Endothelial cell of umbilical vein (primary cell): ENCODE measurements at regions not wholly inside any gene's neighbourhood (a gene's known extent, or its start where the extent isn't known, plus 50 kb on each side); places are given as distances from the start of the nearest gene placed in this dataset.

ENCODE experiments used
- EZH2 ChIP-seq: IDR thresholded peaks from 2 replicates; pipeline ENCODE4 v1.6.1; 2012; ENCODE audit warnings: borderline replicate concordance, low read depth, mild to moderate bottlenecking, moderate library complexity, low read length, inconsistent platforms; ENCODE audit not compliant: severe bottlenecking
- POLR2A ChIP-seq: IDR thresholded peaks from 2 replicates; pipeline ENCODE4 v1.6.1; 2012; ENCODE audit warnings: low read depth, mild to moderate bottlenecking, control low read depth, low read length
- POLR2AphosphoS5 ChIP-seq: IDR thresholded peaks from 2 replicates; pipeline ENCODE4 v1.6.1; 2012; ENCODE audit warnings: low read depth, mild to moderate bottlenecking, control low read depth, low read length, moderate library complexity; ENCODE audit not compliant: insufficient read depth
- TF ChIP-seq, protein P1 (sequence below), 2 donors: IDR thresholded peaks; 1 replicate in 1 of 2; 2 replicates in 1 of 2; pipeline ENCODE4 v1.5.1; 2011; ENCODE audit warnings: low read length in 2 of 2, mild to moderate bottlenecking in 2 of 2, moderate library complexity in 2 of 2, control low read depth in 1 of 2, inconsistent platforms in 1 of 2, low read depth in 1 of 2; ENCODE audit not compliant: insufficient read depth in 1 of 2; ENCODE audit errors: extremely low read depth in 1 of 2

DNA sequence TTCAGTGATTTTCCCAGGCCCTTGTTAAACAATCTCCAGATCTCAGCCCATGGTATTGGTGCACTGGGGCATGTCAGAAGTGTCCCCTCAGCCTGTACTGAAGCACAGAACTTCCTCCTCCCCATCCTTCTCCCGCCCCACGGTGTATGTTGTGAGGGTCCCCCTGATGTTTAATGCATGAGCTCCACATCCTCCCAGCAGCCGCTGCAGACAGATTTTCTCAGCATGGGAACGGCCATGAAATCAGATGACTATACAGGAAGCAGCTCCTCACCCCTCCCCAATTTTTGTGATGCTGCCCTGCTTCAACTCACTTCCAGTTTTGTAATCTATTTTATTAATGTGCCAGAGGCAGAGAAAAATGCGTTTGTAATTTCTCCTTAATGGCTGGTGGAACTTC, 406.0 kb downstream of the MIAT start:
- TF ChIP-seq EZH2 (no peak), POLR2AphosphoS5 (no peak), POLR2A (no peak)
- TF ChIP-seq, protein P1, sequence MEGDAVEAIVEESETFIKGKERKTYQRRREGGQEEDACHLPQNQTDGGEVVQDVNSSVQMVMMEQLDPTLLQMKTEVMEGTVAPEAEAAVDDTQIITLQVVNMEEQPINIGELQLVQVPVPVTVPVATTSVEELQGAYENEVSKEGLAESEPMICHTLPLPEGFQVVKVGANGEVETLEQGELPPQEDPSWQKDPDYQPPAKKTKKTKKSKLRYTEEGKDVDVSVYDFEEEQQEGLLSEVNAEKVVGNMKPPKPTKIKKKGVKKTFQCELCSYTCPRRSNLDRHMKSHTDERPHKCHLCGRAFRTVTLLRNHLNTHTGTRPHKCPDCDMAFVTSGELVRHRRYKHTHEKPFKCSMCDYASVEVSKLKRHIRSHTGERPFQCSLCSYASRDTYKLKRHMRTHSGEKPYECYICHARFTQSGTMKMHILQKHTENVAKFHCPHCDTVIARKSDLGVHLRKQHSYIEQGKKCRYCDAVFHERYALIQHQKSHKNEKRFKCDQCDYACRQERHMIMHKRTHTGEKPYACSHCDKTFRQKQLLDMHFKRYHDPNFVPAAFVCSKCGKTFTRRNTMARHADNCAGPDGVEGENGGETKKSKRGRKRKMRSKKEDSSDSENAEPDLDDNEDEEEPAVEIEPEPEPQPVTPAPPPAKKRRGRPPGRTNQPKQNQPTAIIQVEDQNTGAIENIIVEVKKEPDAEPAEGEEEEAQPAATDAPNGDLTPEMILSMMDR (IDR thresholded peaks at IDR 0.05; ENCODE audit: extremely low read depth in 1 of 2, insufficient read depth in 1 of 2, low read depth in 1 of 2, low read length in 2 of 2): no peak
